ENCODE measurements at regions not wholly inside any gene's neighbourhood (a gene's known extent, or its start where the extent isn't known, plus 50 kb on each side); places are given as distances from the start of the nearest gene placed in this dataset.

GRCh38 chr12:25051656-25052195, 102.8 kb upstream of the BCAT1 start:
- TF ChIP-seq CTCF (IDR thresholded peaks at IDR 0.05), result no peak
- no peak for TF ChIP-seq POLR2A (IDR thresholded peaks at IDR 0.05)
